ENCODE measurements at regions not wholly inside any gene's neighbourhood (a gene's known extent, or its start where the extent isn't known, plus 50 kb on each side); places are given as distances from the start of the nearest gene placed in this dataset.

DNA sequence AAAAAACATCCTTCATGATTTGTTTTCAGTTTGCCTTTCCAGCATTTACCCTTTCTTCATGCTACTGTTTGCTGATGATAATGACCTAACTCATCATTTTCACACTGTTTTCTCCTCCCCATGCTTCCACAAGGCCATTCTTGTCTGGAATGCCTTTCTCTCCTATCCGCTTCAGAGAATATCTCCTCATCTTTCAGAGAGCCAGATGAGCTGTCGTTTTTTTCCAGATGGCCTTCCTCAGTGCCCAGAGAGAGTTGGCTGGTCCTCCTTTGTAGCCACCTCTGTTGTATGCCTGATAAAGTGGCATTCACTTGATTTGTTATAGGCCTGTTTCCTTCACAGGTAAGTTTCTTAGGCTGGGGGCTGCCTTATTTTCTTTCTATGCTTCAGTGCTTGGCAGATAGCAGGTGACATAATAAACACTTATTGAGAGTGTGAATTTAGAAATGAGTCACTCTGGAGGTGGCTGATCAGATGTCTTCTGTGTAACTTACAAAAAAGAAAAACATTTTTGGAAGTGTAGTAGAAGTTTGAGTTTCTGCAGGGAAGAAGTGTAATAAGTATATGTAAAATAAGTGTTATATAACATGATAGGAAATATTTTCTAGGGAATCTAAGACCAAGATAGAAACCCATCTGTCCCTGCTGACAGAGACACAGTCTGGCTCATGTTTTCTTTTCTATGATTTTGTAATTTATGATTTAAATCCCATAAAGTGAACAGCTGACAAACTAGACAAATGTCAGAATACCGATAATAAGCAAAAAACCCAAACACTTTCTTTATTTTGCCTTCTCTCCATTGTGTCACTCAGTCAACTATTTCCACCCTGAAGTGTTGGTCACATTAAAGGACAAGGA is 174.5 kb downstream of the DACT1 start:
- TF ChIP-seq, protein P1, sequence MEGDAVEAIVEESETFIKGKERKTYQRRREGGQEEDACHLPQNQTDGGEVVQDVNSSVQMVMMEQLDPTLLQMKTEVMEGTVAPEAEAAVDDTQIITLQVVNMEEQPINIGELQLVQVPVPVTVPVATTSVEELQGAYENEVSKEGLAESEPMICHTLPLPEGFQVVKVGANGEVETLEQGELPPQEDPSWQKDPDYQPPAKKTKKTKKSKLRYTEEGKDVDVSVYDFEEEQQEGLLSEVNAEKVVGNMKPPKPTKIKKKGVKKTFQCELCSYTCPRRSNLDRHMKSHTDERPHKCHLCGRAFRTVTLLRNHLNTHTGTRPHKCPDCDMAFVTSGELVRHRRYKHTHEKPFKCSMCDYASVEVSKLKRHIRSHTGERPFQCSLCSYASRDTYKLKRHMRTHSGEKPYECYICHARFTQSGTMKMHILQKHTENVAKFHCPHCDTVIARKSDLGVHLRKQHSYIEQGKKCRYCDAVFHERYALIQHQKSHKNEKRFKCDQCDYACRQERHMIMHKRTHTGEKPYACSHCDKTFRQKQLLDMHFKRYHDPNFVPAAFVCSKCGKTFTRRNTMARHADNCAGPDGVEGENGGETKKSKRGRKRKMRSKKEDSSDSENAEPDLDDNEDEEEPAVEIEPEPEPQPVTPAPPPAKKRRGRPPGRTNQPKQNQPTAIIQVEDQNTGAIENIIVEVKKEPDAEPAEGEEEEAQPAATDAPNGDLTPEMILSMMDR (conservative IDR thresholded peaks at IDR 0.05; ENCODE audit: low read length): no peak
- TF ChIP-seq EZH2phosphoT487 (IDR thresholded peaks at IDR 0.05; ENCODE audit: borderline replicate concordance, low read depth, low read length): no peak

Data from OCI-LY7 (cell line).